Chondrocyte (in vitro differentiated cells): ENCODE measurements at regions not wholly inside any gene's neighbourhood (a gene's known extent, or its start where the extent isn't known, plus 50 kb on each side); places are given as distances from the start of the nearest gene placed in this dataset.

Experiments
- DNase-seq: peaks from one replicate; pipeline ENCODE4 v3.0.0; 2021; ENCODE audit warnings: mixed read lengths, low spot score
- H3K27ac Mint-ChIP-seq: one replicate; pipeline ENCODE4 v1.8.0; 2021; ENCODE audit warnings: mild to moderate bottlenecking, moderate library complexity, mixed read lengths; ENCODE audit not compliant: unreplicated experiment
- H3K27me3 Mint-ChIP-seq: 2 replicates; pipeline ENCODE4 v1.8.0; 2021; ENCODE audit warnings: low read depth, mixed read lengths
- H3K36me3 Mint-ChIP-seq: 2 replicates; pipeline ENCODE4 v1.8.0; 2021; ENCODE audit warnings: low read depth, mixed read lengths
- H3K4me1 Mint-ChIP-seq: 2 replicates; pipeline ENCODE4 v1.8.0; 2021; ENCODE audit warnings: low read depth, mild to moderate bottlenecking, mixed read lengths
- H3K4me3 Mint-ChIP-seq: one replicate; pipeline ENCODE4 v1.8.0; 2021; ENCODE audit warnings: mild to moderate bottlenecking, moderate library complexity, mixed read lengths; ENCODE audit not compliant: unreplicated experiment
- H3K9me3 Mint-ChIP-seq: 2 replicates; pipeline ENCODE4 v1.8.0; 2021; ENCODE audit warnings: low read depth, mixed read lengths
- CTCF ChIP-seq: fragments of 200-600 bp; sonication (generic); IDR thresholded peaks from 2 replicates; pipeline ENCODE4 v1.5.0; 2021; ENCODE audit warnings: antibody characterized with exemption, mild to moderate bottlenecking, moderate library complexity

- Mint-ChIP-seq H3K4me1 (no peaks in the 10 kb centered on the region), H3K27ac (no peak overlapping the region), H3K36me3 (no peaks in the 10 kb centered on the region), H3K27me3 (peaks cover 5% of the 10 kb centered on the region), H3K9me3 (no peaks in the 10 kb centered on the region), H3K4me3 (no peak overlapping the region)
- DNase-seq, result no peak
- TF ChIP-seq CTCF, result peak; percentile 84
Observed at GRCh38 chr3:116863822-116864589, 154.4 kb downstream of the TUSC7 start.

GRCh38 chr3:116864590-116864927 lies 155.0 kb downstream of the TUSC7 start:
- peaks cover 5% of the 10 kb centered on the region for H3K27me3 Mint-ChIP-seq
- TF ChIP-seq CTCF, result peak; percentile 7
- H3K27ac Mint-ChIP-seq, result no peak overlapping the region
- H3K4me1 Mint-ChIP-seq, result no peaks in the 10 kb centered on the region
- H3K9me3 Mint-ChIP-seq, result no peaks in the 10 kb centered on the region
- no peak for DNase-seq
- H3K36me3 Mint-ChIP-seq, result no peaks in the 10 kb centered on the region
- no peak overlapping the region for H3K4me3 Mint-ChIP-seq

- DNase-seq, result no peak
- Mint-ChIP-seq H3K27ac (no peak overlapping the region), H3K9me3 (no peaks in the 10 kb centered on the region), H3K36me3 (no peaks in the 10 kb centered on the region), H3K4me1 (no peaks in the 10 kb centered on the region), H3K4me3 (no peak overlapping the region), H3K27me3 (no peaks in the 10 kb centered on the region)
- no peak for TF ChIP-seq CTCF
Observed at GRCh38 chr3:116870379-116870778, 160.8 kb downstream of the TUSC7 start.

GRCh38 chr3:116871905-116872304 lies 162.3 kb downstream of the TUSC7 start:
- no peak for TF ChIP-seq CTCF
- no peaks in the 10 kb centered on the region for H3K27me3 Mint-ChIP-seq
- H3K27ac Mint-ChIP-seq, result no peak overlapping the region
- no peak overlapping the region for H3K4me3 Mint-ChIP-seq
- no peaks in the 10 kb centered on the region for H3K9me3 Mint-ChIP-seq
- no peak for DNase-seq
- H3K4me1 Mint-ChIP-seq, result no peaks in the 10 kb centered on the region
- no peaks in the 10 kb centered on the region for H3K36me3 Mint-ChIP-seq

- H3K9me3 Mint-ChIP-seq, result no peaks in the 10 kb centered on the region
- no peak overlapping the region for H3K4me3 Mint-ChIP-seq
- no peak for TF ChIP-seq CTCF
- H3K36me3 Mint-ChIP-seq, result no peaks in the 10 kb centered on the region
- H3K4me1 Mint-ChIP-seq, result no peaks in the 10 kb centered on the region
- no peak overlapping the region for H3K27ac Mint-ChIP-seq
- no peak for DNase-seq
- H3K27me3 Mint-ChIP-seq, result no peaks in the 10 kb centered on the region
Observed at GRCh38 chr3:116872688-116873087, 163.1 kb downstream of the TUSC7 start.
